ENCODE measurements at regions not wholly inside any gene's neighbourhood (a gene's known extent, or its start where the extent isn't known, plus 50 kb on each side); places are given as distances from the start of the nearest gene placed in this dataset.

DNA sequence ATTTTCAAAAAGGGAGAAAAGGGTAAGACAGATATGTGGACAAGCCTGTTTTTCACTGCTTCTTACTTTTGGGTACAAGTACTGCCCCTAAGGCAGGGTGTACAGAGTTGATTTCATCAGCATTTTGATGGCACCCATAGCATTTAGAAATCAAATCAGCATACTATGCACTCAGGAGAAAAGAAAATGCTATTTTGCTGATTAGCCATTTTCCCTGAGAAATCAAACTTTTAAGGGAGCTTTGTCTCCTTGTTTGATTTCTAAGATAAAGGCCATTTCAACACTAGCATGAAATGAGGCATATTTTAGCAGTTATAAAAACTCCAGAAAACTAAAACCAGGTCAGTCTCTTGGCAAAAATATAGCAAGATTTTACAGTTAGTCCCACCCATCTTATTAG, 2269.4 kb upstream of the WWC1 start:
- Histone ChIP-seq H3K4me3 (ENCODE audit: low read length) (no peak overlapping the region), H3K27ac (ENCODE audit: low read depth, low read length) (no peak overlapping the region), H3K27me3 (ENCODE audit: control insufficient read depth, insufficient read depth, low read length, poor library complexity, severe bottlenecking) (no peaks in the 10 kb centered on the region), H3K4me1 (ENCODE audit: control insufficient read depth, insufficient read depth, low read length) (no peaks in the 10 kb centered on the region), H3K36me3 (ENCODE audit: control insufficient read depth, insufficient read depth, low read length) (no peaks in the 10 kb centered on the region), H3K9ac (ENCODE audit: extremely low read depth, low read length, poor library complexity, severe bottlenecking) (no peak overlapping the region), H3K9me3 (ENCODE audit: control insufficient read depth, low read length) (no peaks in the 10 kb centered on the region)
- no peak for DNase-seq
- H3K4me3 Mint-ChIP-seq: no peak overlapping the region
- no peaks in the 10 kb centered on the region for H3K4me1 Mint-ChIP-seq
- no peak overlapping the region for H3K27ac Mint-ChIP-seq
- TF ChIP-seq, protein P1, sequence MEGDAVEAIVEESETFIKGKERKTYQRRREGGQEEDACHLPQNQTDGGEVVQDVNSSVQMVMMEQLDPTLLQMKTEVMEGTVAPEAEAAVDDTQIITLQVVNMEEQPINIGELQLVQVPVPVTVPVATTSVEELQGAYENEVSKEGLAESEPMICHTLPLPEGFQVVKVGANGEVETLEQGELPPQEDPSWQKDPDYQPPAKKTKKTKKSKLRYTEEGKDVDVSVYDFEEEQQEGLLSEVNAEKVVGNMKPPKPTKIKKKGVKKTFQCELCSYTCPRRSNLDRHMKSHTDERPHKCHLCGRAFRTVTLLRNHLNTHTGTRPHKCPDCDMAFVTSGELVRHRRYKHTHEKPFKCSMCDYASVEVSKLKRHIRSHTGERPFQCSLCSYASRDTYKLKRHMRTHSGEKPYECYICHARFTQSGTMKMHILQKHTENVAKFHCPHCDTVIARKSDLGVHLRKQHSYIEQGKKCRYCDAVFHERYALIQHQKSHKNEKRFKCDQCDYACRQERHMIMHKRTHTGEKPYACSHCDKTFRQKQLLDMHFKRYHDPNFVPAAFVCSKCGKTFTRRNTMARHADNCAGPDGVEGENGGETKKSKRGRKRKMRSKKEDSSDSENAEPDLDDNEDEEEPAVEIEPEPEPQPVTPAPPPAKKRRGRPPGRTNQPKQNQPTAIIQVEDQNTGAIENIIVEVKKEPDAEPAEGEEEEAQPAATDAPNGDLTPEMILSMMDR (conservative IDR thresholded peaks at IDR 0.05): no peak
- H3K36me3 Mint-ChIP-seq (ENCODE audit: low read depth): no peaks in the 10 kb centered on the region
- no peaks in the 10 kb centered on the region for H3K27me3 Mint-ChIP-seq (ENCODE audit: insufficient read depth)
- H3K9me3 Mint-ChIP-seq: no peaks in the 10 kb centered on the region

DNA sequence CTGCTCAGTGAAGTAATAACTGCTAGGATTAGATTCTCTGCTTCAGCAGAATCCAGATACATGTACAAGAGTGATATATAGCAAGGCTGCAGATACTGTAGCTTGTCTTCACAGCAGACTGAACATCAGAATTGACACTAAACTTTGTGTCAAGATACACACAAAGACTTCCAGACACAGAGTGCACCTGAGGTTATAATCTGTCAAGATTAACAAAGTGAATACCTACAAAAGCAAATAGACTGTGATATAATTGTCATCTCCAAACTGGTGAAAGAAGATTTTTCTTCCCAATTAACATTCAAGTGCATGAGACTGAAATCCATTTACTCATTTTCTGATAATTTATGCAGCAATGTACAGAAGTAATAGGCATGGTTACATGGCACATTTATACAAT, 2266.5 kb upstream of the WWC1 start:
- Mint-ChIP-seq H3K27me3 (ENCODE audit: insufficient read depth) (no peaks in the 10 kb centered on the region), H3K27ac (no peak overlapping the region), H3K4me3 (no peak overlapping the region), H3K36me3 (ENCODE audit: low read depth) (no peaks in the 10 kb centered on the region), H3K9me3 (no peaks in the 10 kb centered on the region), H3K4me1 (no peaks in the 10 kb centered on the region)
- Histone ChIP-seq H3K36me3 (ENCODE audit: control insufficient read depth, insufficient read depth, low read length) (no peaks in the 10 kb centered on the region), H3K4me3 (ENCODE audit: low read length) (no peak overlapping the region), H3K4me1 (ENCODE audit: control insufficient read depth, insufficient read depth, low read length) (no peaks in the 10 kb centered on the region), H3K9ac (ENCODE audit: extremely low read depth, low read length, poor library complexity, severe bottlenecking) (no peak overlapping the region), H3K27ac (ENCODE audit: low read depth, low read length) (no peak overlapping the region), H3K9me3 (ENCODE audit: control insufficient read depth, low read length) (no peaks in the 10 kb centered on the region), H3K27me3 (ENCODE audit: control insufficient read depth, insufficient read depth, low read length, poor library complexity, severe bottlenecking) (no peaks in the 10 kb centered on the region)
- TF ChIP-seq, protein P1 (conservative IDR thresholded peaks at IDR 0.05): no peak
- no peak for DNase-seq

DNA sequence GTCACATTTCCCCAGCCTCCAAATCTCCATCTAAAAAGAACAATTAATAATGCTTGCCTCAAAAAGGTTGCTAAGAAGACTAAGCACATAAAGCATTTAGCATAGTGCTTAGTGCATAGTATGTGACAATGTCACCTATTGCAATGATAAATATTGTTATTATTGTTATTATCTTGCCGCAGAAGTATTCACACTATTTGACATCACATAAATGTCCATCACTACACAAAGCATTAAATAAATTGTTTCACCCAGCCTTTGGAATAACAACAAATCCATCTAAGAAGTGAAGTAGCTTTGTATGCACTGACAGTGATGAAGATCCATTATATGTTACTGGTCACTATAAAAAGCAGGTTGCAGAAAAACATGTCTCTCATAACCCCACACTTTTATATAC, 2263.9 kb upstream of the WWC1 start:
- no peaks in the 10 kb centered on the region for H3K27me3 Mint-ChIP-seq (ENCODE audit: insufficient read depth)
- H3K27ac ChIP-seq (ENCODE audit: low read depth, low read length): no peak overlapping the region
- no peaks in the 10 kb centered on the region for H3K4me1 ChIP-seq (ENCODE audit: control insufficient read depth, insufficient read depth, low read length)
- DNase-seq: no peak
- H3K27ac Mint-ChIP-seq: no peak overlapping the region
- H3K9me3 ChIP-seq (ENCODE audit: control insufficient read depth, low read length): no peaks in the 10 kb centered on the region
- no peaks in the 10 kb centered on the region for H3K36me3 Mint-ChIP-seq (ENCODE audit: low read depth)
- no peak overlapping the region for H3K4me3 ChIP-seq (ENCODE audit: low read length)
- H3K9ac ChIP-seq (ENCODE audit: extremely low read depth, low read length, poor library complexity, severe bottlenecking): no peak overlapping the region
- TF ChIP-seq, protein P1 (conservative IDR thresholded peaks at IDR 0.05): no peak
- no peaks in the 10 kb centered on the region for H3K9me3 Mint-ChIP-seq
- no peaks in the 10 kb centered on the region for H3K27me3 ChIP-seq (ENCODE audit: control insufficient read depth, insufficient read depth, low read length, poor library complexity, severe bottlenecking)
- H3K4me3 Mint-ChIP-seq: no peak overlapping the region
- no peaks in the 10 kb centered on the region for H3K36me3 ChIP-seq (ENCODE audit: control insufficient read depth, insufficient read depth, low read length)
- 100% methylated on average over 1 of the region's 1 CpG; no CpG with 5 or more reads in 1 of the 2 experiments for WGBS, 2 experiments (ENCODE audit: insufficient coverage in 1 of 2, insufficient read length in 1 of 2)
- H3K4me1 Mint-ChIP-seq: no peaks in the 10 kb centered on the region

Data from endodermal cell (in vitro differentiated cells).